Fibroblast of lung (primary cell): ENCODE measurements at regions not wholly inside any gene's neighbourhood (a gene's known extent, or its start where the extent isn't known, plus 50 kb on each side); places are given as distances from the start of the nearest gene placed in this dataset.

ENCODE experiments used
- DNase-seq, 2 donors: peaks; one replicate each; pipeline versions ENCODE4 v3.0.0 to v3.0.0-alpha.2; 2010; ENCODE audit warnings: low read depth in 2 of 2
- H2AFZ ChIP-seq: 2 replicates; pipeline ENCODE4 v1.5.1; 2012; ENCODE audit warnings: low read length, control low read depth, inconsistent platforms
- H3K27ac ChIP-seq: 2 replicates; pipeline ENCODE4 v1.5.1; 2011; ENCODE audit warnings: low read length, control low read depth; ENCODE audit not compliant: insufficient read depth
- H3K27me3 ChIP-seq: 2 replicates; pipeline ENCODE4 v1.5.1; 2011; ENCODE audit warnings: mild to moderate bottlenecking, low read length; ENCODE audit not compliant: control insufficient read depth, insufficient read depth
- H3K36me3 ChIP-seq: 2 replicates; pipeline ENCODE4 v1.5.1; 2011; ENCODE audit warnings: low read length; ENCODE audit not compliant: control insufficient read depth, insufficient read depth
- H3K4me1 ChIP-seq: 2 replicates; pipeline ENCODE4 v1.5.1; 2011; ENCODE audit warnings: low read length; ENCODE audit not compliant: control insufficient read depth, insufficient read depth; ENCODE audit errors: extremely low read depth
- H3K4me2 ChIP-seq: 2 replicates; pipeline ENCODE4 v1.5.1; 2011; ENCODE audit warnings: low read length, control low read depth; ENCODE audit not compliant: insufficient read depth; ENCODE audit errors: extremely low read depth
- H3K4me3 ChIP-seq, 4 experiments: fragments of 200-600 bp in 1 of 4; sonication (generic) in 1 of 4; replicated peaks in 1 of 4; 2 replicates each; pipeline ENCODE4 v1.5.1; 2011 to 2016; ENCODE audit warnings: low read length in 4 of 4, low read depth in 3 of 4, mild to moderate bottlenecking in 3 of 4, control low read depth in 2 of 4, inconsistent platforms in 1 of 4, mixed read lengths in 1 of 4; ENCODE audit not compliant: insufficient read depth in 1 of 4; ENCODE audit errors: control extremely low read depth in 1 of 4
- H3K79me2 ChIP-seq: 2 replicates; pipeline ENCODE4 v1.5.1; 2012; ENCODE audit warnings: mild to moderate bottlenecking, low read length, inconsistent platforms; ENCODE audit not compliant: control insufficient read depth, insufficient read depth
- H3K9ac ChIP-seq: 2 replicates; pipeline ENCODE4 v1.5.1; 2011; ENCODE audit warnings: mild to moderate bottlenecking, low read length, control low read depth; ENCODE audit not compliant: insufficient read depth
- H3K9me3 ChIP-seq: 2 replicates; pipeline ENCODE4 v1.5.1; 2012; ENCODE audit warnings: low read depth, low read length; ENCODE audit not compliant: control insufficient read depth, insufficient read depth
- H4K20me1 ChIP-seq: 2 replicates; pipeline ENCODE4 v1.5.1; 2011; ENCODE audit warnings: low read length; ENCODE audit not compliant: control insufficient read depth, insufficient read depth; ENCODE audit errors: extremely low read depth
- EZH2 ChIP-seq: IDR thresholded peaks from 2 replicates; pipeline ENCODE4 v1.5.1; 2012; ENCODE audit warnings: low read length, control low read depth, mild to moderate bottlenecking; ENCODE audit errors: missing control alignments
- TF ChIP-seq, protein P1 (sequence below), 2 donors: IDR thresholded peaks in 1 of 2; conservative IDR thresholded peaks in 1 of 2; 1 replicate in 1 of 2; 2 replicates in 1 of 2; pipeline ENCODE4 v1.5.1; 2011 to 2012; ENCODE audit warnings: low read length in 2 of 2, control low read depth in 1 of 2, inconsistent platforms in 1 of 2, low read depth in 1 of 2, mild to moderate bottlenecking in 1 of 2

DNA sequence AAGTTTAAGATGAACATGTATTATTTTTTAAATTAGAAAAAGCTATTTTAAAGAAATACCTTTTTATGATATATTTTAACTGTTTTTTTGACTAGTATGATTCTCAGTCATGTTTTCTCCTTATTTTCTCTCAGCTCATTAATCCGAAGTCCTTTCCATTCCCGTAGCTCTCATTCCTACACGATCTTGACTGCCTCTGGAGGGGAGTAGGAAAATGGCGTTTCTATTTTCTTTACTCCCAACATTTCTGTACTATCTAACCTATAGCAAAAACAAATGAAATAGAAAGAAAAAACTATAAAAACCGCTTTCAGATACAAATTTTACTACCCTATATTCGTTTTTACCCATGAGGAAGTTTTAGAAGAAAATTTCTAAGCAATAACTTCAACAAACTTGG lies 343.8 kb downstream of the RBM26 start:
- Histone ChIP-seq H3K79me2 (no peaks in the 10 kb centered on the region), H4K20me1 (no peaks in the 10 kb centered on the region), H2AFZ (no peak overlapping the region), H3K36me3 (no peaks in the 10 kb centered on the region), H3K27me3 (no peaks in the 10 kb centered on the region), H3K4me1 (no peaks in the 10 kb centered on the region), H3K4me2 (no peak overlapping the region), H3K9me3 (no peaks in the 10 kb centered on the region), H3K4me3 (no peak overlapping the region), H3K27ac (no peak overlapping the region), H3K9ac (no peak overlapping the region)
- no peak for DNase-seq
- no peak for TF ChIP-seq EZH2
- TF ChIP-seq, protein P1, sequence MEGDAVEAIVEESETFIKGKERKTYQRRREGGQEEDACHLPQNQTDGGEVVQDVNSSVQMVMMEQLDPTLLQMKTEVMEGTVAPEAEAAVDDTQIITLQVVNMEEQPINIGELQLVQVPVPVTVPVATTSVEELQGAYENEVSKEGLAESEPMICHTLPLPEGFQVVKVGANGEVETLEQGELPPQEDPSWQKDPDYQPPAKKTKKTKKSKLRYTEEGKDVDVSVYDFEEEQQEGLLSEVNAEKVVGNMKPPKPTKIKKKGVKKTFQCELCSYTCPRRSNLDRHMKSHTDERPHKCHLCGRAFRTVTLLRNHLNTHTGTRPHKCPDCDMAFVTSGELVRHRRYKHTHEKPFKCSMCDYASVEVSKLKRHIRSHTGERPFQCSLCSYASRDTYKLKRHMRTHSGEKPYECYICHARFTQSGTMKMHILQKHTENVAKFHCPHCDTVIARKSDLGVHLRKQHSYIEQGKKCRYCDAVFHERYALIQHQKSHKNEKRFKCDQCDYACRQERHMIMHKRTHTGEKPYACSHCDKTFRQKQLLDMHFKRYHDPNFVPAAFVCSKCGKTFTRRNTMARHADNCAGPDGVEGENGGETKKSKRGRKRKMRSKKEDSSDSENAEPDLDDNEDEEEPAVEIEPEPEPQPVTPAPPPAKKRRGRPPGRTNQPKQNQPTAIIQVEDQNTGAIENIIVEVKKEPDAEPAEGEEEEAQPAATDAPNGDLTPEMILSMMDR (conservative IDR thresholded peaks at IDR 0.05 in 1 of 2, IDR thresholded peaks at IDR 0.05 in 1 of 2; ENCODE audit: low read depth in 1 of 2, low read length in 2 of 2) = no peak

GRCh38 chr13:79060216-79060615 lies 345.8 kb downstream of the RBM26 start:
- H4K20me1 ChIP-seq = no peaks in the 10 kb centered on the region
- H3K79me2 ChIP-seq = no peaks in the 10 kb centered on the region
- H3K4me3 ChIP-seq = no peak overlapping the region
- H3K4me1 ChIP-seq = no peaks in the 10 kb centered on the region
- no peak overlapping the region for H2AFZ ChIP-seq
- no peak overlapping the region for H3K4me2 ChIP-seq
- TF ChIP-seq, protein P1 (conservative IDR thresholded peaks at IDR 0.05 in 1 of 2, IDR thresholded peaks at IDR 0.05 in 1 of 2; ENCODE audit: low read depth in 1 of 2, low read length in 2 of 2) = no peak
- H3K27ac ChIP-seq = no peak overlapping the region
- no peak overlapping the region for H3K9ac ChIP-seq
- no peaks in the 10 kb centered on the region for H3K9me3 ChIP-seq
- H3K27me3 ChIP-seq = no peaks in the 10 kb centered on the region
- no peak for DNase-seq
- H3K36me3 ChIP-seq = no peaks in the 10 kb centered on the region

- no peak overlapping the region for H3K4me3 ChIP-seq
These were observed 349.3 kb downstream of the RBM26 start for GRCh38 chr13:79056706-79057105.

More at GRCh38 chr13:79056706-79057105, 349.3 kb downstream of the RBM26 start:
- no peak overlapping the region for H2AFZ ChIP-seq
- H4K20me1 ChIP-seq = no peaks in the 10 kb centered on the region
- H3K4me2 ChIP-seq = no peak overlapping the region
- H3K9me3 ChIP-seq = no peaks in the 10 kb centered on the region
- H3K9ac ChIP-seq = no peak overlapping the region
- no peaks in the 10 kb centered on the region for H3K36me3 ChIP-seq
- no peaks in the 10 kb centered on the region for H3K4me1 ChIP-seq
- H3K79me2 ChIP-seq = no peaks in the 10 kb centered on the region
- H3K27me3 ChIP-seq = no peaks in the 10 kb centered on the region
- DNase-seq = no peak
- no peak overlapping the region for H3K27ac ChIP-seq
- TF ChIP-seq, protein P1 (conservative IDR thresholded peaks at IDR 0.05 in 1 of 2, IDR thresholded peaks at IDR 0.05 in 1 of 2; ENCODE audit: low read depth in 1 of 2, low read length in 2 of 2) = no peak
- no peak for TF ChIP-seq EZH2
